Left ventricle myocardium superior (tissue), 1 donor: ENCODE measurements at regions not wholly inside any gene's neighbourhood (a gene's known extent, or its start where the extent isn't known, plus 50 kb on each side); places are given as distances from the start of the nearest gene placed in this dataset.
"Not testable (repeated sequence)": the region's sequence is repeated elsewhere in the genome, so short reads cannot be mapped to it uniquely, and the experiment has no call there.

Experiments used
- ATAC-seq: fragments of 200-7000 bp; cut with Tn5 transposase; one replicate; pipeline ENCODE4 v1.9.1; 2020; ENCODE audit warnings: mild to moderate bottlenecking, moderate library complexity
- DNase-seq: peaks from one replicate; pipeline ENCODE4 v3.0.0-alpha.2; 2020
- intact Hi-C: fragments of 100-400 bp; cut with micrococcal nuclease; formaldehyde crosslinking; loops from one replicate; pipeline ENCODE4 v1.11.0; 2022
- donor health status: DM: no; HTN: yes; CAD: no; lungs with severe emphysema.

DNA sequence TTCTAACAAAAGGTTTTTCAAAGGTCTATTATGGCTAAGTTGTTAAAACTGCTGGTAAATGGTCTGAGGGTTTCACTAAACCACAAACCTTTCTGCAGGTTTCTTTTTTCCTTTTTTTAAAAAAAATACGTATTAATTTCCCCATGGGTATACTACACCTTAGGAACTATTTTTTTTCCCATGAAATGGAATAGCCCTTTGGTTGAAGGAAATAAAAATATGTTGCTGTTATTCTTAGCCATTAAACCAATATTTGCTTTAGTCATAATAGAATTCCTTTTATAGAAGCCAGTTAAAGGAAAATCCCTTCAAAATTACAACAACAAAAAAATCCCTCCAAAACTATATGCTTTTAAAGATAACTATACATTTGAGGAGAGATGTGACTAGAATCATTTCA, 1303.3 kb downstream of the ROBO2 start:
- no peak for DNase-seq
- intact Hi-C loops = no loop called here
- ATAC-seq = no peak

DNA sequence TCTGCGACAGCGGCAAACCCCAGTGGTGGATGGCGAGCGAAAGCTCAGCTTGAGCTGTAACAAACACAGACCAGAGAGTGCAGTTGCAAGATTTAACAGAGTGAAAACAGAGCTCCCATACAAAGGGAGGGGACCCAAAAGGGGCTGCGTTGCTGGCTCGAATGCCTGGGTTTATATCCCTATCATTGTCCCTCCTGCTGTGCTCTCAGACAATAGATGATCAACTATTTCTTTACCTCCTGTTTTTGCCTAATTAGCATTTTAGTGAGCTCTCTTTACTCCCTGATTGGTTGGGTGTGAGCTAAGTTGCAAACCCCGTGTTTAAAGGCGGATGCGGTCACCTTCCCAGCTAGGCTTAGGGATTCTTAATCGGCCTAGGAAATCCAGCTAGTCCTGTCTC, 1304.4 kb downstream of the ROBO2 start:
- DNase-seq, ATAC-seq, intact Hi-C loops: not testable (repeated sequence)

DNA sequence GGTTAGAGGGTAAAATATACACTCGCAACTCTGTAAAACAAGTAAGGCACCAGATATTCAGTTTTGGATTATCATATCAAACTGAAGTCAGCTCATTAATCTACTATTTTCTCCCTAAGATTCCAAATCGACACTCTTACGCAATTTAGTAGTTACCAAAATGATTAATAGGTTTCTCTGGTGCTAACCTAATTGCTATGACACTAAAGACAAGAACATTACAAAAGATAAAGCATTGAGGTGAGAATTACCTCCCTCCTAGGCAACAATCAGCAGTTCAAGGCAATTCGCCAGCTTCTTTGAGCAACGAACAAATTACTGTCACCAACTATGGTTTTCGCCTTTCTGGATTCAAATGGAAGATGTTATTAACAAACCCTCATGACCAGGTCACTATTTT, 1305.0 kb downstream of the ROBO2 start:
- intact Hi-C loops = no loop called here
- no peak for DNase-seq
- ATAC-seq = no peak

DNA sequence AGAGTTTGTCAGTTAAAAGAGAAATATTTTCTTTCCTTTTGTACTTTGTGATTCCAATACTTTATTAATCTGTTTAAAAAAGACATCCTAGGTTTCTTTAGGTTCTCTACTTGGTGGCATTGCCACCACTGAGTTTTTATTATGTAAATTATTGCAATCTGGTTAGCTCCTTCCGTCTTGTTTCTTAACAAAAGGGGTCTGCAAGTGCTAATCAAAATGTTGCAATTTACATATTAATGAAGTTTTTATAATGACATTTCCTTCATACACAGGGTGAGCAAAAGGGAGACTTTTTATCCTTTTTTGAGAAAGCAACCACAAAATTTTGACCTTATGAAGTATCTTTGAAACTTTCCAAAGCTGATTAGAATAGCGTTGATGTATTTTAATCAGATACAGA, 1307.3 kb downstream of the ROBO2 start:
- ATAC-seq (no peak), DNase-seq (no peak)
- intact Hi-C loops = no loop called here

DNA sequence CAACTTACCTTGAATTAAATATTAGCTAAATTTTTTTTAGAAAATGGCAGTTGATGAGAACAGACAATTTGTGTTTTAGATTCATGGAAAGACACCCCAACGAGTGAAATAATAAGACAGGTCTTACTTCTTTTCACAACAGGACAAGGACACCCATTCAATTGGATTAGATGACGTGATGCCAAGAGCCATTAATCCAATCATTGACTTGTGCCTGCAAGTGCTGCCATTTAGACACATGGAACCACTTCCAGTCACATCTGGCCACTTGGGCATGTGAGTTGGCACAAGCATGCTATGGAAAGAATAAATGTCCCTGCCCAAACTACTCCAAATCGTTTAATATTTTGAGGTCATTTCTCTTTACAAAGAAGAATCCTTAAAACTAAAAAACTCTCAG, 1308.8 kb downstream of the ROBO2 start:
- no peak for ATAC-seq
- intact Hi-C loops = no loop called here
- DNase-seq = no peak

DNA sequence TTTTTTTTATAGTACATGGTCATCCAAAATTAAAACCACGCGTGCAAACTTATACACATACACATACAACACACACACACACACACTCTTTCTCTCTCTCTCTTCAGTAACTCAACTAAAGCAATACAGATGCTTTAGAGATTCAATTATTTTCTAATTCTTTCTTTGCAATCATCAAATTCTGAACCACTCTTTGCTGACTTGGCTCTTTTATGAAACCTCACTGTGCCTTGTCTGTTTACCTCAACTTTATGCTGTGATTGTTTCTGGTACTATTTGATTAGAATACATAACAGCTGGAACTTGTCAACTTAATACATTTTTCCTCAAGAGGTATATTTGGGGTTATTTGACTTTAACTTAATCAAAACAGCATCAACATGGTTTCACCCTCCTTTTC, 1309.7 kb downstream of the ROBO2 start:
- ATAC-seq (no peak), DNase-seq (no peak)
- intact Hi-C loops = no loop called here

DNA sequence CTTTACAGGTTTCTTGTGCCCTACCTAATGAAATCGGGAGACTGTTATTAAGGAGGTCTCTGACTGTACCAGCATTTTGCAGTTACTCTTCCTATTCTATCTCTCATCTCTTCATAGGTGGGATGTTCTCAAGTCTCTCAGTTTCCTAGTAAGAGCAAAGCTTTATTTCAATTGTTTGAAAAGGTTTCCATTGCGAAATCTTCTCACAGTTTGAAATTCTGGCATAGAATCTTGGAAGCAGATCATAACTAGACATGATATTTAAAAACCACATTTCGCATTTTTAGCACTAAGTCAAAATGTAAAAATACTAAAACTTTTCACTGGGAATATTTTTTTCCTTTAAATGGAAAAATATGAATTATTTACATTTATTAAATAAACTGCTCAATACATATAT, 1311.4 kb downstream of the ROBO2 start:
- DNase-seq (no peak), ATAC-seq (no peak)
- intact Hi-C loops = no loop called here

DNA sequence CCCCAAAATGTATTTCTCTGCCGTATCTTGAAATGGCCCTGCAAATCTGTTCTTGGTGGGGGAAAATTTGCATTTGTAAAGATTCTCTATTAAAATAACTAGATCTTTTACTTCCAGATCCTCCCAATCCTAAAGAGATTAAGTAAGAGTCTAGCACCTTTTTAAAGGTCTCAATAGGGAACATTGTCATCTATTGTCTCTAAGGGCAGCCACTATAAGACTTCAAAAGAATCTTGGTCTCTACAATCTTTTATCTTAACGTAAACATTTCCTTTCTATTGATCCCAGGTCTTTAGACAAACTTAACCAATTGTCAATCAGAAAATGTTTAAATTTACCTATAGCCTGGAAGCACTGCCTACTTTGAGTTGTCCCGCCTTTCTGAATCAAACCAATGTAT, 1313.3 kb downstream of the ROBO2 start:
- no peak for ATAC-seq
- intact Hi-C loops = no loop called here
- no peak for DNase-seq

DNA sequence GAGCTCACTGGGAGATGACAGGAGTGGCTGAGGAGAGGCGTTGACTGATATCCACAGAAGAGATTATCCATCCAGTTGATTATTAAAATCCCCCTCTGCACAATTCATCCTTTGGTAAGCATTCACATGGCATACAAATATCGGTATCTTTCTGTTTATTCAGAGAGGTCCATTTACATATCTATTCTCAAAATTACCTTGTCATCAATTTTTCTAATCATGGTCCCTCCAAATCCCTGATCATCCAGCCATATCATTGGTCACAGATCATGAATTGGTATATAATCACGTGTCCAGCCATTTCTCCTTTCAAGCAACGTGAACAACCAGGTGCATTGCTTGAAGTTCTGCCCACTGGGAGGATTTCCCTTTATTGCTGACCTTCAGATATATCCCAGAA, 1321.0 kb downstream of the ROBO2 start:
- DNase-seq (no peak), ATAC-seq (no peak)
- intact Hi-C loops = no loop called here

DNA sequence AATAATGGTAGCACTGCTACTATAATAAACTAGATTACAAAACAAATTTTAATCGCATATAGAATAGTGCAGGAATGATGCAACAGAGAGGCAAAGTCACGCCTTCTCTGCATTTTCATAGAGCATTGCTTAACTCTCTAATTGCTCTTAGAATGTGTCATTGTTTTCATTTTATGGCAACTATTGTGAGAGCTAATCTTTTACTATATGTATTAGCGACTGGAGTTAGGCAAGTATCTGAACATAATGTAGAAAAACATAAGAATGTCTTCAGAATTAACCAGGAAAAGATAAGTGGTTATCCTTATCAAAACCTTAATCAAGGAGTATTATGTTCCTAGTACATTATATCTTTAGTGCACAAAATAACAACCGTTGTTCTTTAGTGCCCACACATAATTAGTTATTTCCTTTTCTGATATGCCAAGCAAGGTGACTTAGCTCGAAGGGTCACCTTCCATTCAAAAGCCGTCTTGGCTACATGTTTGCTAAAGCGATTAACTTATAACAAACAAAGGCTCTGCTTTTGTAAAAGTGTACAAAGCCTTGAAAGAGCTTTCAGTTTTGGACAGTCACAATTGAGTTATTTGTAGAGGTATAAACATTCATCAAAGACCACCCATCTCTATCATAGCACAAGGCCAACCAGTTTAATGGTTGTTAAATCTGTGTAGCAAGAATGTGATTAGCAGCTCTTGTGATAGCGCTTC, 1328.9 kb downstream of the ROBO2 start:
- DNase-seq (no peak), ATAC-seq (no peak)
- intact Hi-C loops = no loop called here

DNA sequence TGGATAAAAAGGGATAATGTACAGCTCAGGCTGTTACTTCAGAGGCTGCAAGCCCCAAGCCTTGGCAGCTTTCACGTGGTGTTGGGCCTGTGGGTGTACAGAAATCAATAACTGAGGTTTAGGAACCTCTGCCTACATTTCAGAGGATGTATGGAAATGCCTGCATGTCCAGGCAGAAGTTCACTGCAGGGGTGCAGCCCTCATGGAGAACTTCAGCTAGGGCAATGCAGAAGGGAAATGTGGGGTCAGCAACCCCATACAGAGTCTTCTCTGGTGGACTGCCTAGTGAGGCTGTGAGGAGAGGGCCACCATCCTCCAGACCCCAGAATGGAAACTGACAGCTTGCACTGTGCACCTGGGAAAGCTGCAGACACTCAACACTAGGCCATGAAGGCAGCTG, 1350.3 kb downstream of the ROBO2 start:
- ATAC-seq = no peak
- no peak for DNase-seq
- intact Hi-C loops = no loop called here

DNA sequence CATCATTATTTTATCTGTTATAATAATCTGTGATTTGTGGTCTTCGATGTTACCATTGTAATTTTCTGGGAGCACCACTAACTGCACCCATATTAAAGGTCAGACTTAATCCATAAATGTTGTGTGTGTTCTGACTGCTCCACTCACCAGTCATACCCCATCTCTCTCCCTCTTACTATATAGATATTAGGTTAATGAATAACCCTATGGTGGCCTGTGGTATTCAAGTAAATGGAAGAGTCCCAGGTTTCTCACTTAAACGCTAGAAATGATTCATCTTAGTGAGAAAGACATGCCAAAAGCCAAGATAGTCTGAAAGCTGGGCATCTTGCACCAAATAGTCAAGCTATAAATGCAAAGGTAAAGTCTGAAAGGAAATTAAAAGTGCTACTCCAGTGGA, 1358.5 kb downstream of the ROBO2 start:
- DNase-seq (no peak), ATAC-seq (no peak)
- intact Hi-C loops = no loop called here

DNA sequence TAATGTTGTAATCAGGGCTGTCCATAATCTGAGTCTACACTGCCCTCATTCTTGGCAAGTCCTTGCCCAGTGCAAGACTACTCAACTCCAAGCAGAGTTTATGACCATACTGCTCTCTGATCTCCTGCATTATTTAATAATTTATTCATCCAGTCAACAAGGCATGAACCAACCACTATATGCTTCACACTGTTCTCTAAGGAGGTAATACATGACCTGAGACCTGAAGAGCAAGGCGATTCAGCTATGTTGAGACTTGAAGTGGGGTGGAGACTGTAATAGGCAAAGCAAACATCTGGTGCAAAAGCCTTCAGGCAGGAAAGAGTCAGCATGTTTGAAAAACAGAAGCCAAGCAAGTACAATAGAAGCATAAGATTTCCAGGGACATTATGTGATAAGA, 1362.8 kb downstream of the ROBO2 start:
- intact Hi-C loops = no loop called here
- ATAC-seq = no peak

DNA sequence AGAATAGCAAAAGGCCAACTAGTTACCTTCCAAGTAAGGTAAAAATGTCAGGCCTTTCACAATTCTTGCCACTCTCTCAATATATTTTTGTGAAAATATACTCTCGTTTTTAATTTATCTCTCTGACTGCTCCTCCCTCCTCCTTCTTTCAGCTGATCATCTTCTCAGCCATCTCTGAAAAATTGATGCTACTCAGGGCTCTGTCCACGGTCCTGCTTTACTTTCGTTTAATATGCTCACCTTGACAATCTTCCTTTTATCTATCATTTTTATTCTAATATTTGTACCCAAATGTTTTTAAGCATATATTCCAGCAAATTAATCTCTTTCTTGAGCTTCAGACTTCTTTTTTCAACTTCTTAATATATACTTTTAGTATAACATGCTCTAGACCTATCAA, 1362.1 kb downstream of the ROBO1 start:
- no peak for DNase-seq
- no peak for ATAC-seq
- intact Hi-C loops = no loop called here

More for the DNA sequence above, 1362.8 kb downstream of the ROBO2 start:
- DNase-seq = no peak

DNA sequence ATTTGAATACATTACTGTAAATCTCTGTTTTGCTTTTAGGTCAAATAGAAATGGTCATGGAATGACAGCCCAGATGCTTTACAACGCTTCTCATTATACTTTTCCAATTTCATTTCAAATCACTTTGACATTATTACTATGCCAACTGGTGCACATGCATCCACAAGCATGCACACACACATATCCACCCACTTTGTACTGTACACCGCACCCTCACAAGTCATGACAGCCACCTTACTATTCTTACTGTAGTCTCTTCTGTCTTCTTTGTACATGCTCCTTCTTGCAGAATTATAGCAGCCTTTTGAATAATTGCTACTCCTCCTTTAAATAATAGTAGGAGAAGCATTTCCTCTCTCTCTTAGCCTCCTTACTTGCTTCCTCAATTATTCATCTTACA, 1361.4 kb downstream of the ROBO1 start:
- no peak for ATAC-seq
- intact Hi-C loops = no loop called here
- DNase-seq = no peak

DNA sequence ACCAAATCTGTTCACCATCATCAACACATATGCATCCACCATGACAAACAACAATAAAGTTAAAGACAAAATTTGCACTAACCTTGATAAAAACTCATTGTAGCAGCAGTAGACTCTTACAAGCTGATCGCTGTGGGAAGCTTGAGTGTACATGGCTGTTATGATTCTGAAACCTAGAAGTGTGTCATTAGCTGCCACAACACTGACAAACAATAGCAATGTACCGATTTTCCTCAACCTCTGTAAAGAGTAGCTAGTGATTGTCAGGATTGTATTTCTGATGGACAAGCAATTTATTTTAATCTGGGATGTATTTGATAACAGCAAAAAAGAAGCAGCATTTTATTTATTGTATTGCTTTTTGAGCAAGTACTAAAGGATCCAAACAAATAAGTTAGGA, 1357.7 kb downstream of the ROBO1 start:
- intact Hi-C loops = no loop called here
- ATAC-seq (no peak), DNase-seq (no peak)

DNA sequence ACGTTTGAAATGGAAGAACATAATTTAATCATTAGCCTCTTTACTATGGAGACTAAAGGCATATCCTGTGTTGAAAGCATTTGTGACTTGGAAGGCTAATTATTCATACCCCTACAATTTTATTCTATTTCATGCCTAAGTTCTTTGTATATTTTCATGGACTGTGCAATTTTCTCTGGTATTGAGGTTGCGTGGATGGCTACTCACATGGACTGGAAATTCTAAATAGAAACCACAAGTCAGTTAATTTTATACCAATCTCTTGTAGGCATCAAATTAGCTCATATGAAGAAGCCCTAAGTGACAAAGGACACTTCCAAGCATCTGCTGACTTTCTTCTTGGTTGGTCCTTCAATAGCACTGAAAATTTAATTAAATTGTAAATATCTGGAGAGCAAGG, 1353.5 kb downstream of the ROBO1 start:
- intact Hi-C loops = no loop called here
- DNase-seq (no peak), ATAC-seq (no peak)

DNA sequence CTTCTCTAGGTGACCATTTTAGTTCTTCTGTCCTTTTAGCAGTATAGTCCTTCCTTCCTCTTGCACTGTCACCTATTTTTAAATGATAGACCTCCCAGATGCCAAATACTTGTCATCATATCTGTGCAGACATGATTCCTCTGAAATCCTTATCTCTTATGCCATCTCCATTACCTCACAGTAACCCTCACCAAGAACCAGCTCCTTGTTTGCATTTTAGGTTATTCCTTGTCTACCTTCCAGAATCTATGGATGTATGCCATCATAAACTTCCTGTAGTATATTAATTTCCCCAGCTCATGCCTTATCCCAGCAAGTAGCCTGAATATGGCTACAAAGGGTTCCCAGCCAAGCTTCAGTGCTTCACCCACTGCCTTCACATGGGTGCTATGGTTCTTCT, 1347.2 kb downstream of the ROBO1 start:
- ATAC-seq (no peak), DNase-seq (no peak)
- intact Hi-C loops = no loop called here

DNA sequence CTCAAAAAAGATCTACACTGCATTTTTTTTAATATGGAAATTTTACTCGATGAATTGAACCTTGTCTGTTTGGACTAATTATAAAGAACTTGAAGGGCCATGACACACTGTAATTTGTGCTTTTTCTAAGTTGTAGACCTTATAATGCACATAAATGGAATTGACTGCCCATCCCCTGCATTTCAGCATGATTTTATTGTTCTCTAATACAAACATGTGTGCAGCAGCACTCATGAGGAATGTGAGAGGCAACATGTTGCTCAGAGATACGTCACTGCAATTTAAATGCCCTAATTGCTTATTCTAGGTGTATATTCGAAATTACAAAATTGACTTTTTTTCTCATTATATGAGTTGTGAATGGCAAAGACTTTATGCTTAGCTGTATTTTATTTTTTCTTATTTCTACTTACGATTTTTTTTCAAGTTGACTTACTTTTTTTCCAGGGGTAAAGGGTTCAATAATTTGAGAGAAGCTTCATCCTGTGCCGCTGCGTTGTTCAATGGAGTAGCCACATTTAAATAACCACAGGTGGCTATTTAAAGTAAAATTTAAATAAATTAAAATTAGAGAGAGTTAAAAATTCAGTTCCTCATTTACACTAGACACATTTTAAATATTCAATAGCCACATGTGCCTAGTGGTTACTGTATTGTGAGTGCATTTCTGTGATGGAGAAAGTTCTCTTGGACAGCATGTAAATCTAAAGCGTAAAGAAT, 1346.4 kb downstream of the ROBO1 start:
- ATAC-seq (no peak), DNase-seq (no peak)
- intact Hi-C loops = no loop called here

DNA sequence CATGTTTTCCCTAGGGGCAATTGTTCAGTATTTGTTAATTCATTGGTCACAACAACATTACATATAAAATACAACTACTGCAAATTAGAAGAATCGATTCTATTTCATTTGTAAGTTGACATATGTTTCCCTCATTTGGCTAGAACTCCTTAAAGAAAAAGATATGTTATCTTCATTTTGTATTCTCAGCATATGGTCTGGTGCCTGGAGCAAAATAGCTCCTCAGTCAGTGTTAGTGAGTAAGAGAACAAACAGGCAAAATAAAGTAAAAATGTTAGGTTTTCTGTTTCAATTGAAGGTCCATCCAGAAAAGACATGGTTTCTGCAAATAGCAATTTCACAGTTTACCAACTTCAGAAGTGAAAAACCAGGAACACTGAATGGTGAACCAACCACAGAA, 1343.1 kb downstream of the ROBO1 start:
- intact Hi-C loops = no loop called here
- DNase-seq (no peak), ATAC-seq (no peak)

DNA sequence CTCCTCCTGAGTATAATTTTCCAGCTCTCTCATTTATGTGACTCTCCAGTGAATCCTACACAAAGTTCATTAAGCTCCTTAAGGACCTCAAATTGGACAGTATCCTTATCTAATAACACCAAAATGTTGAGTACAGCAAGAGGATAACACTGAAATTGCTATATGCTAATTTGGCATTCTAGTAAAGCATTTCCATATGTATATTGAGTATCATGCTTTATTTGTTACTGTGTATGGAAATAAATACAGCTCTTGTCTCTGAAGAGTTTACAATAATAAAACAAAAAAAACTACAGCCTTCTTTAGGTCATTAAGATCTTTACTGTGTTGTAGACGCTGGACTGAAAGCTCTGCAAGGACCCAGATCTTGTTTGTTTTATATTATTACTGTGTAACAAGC, 1341.3 kb downstream of the ROBO1 start:
- DNase-seq (no peak), ATAC-seq (no peak)
- intact Hi-C loops = no loop called here
